Upper lobe of right lung (tissue), 1 donor: ENCODE measurements at regions not wholly inside any gene's neighbourhood (a gene's known extent, or its start where the extent isn't known, plus 50 kb on each side); places are given as distances from the start of the nearest gene placed in this dataset.

Source experiments
- ATAC-seq: fragments of 200-7000 bp; cut with Tn5 transposase; one replicate; pipeline ENCODE4 v1.9.1; 2020; ENCODE audit warnings: mild to moderate bottlenecking, moderate library complexity
- DNase-seq: peaks from one replicate; pipeline ENCODE4 v3.0.0-alpha.2; 2020
- H3K27ac ChIP-seq: fragments of 200-600 bp; one replicate; pipeline ENCODE4 v1.8.0; 2022
- H3K27me3 ChIP-seq: fragments of 200-600 bp; one replicate; pipeline ENCODE4 v1.8.0; 2022; ENCODE audit warnings: mild to moderate bottlenecking
- H3K36me3 ChIP-seq: fragments of 200-600 bp; one replicate; pipeline ENCODE4 v1.8.0; 2022
- H3K4me1 ChIP-seq: fragments of 200-600 bp; one replicate; pipeline ENCODE4 v1.8.0; 2022
- H3K4me3 ChIP-seq: fragments of 200-600 bp; one replicate; pipeline ENCODE4 v1.8.0; 2022; ENCODE audit warnings: mild to moderate bottlenecking
- H3K9me3 ChIP-seq: fragments of 200-600 bp; one replicate; pipeline ENCODE4 v1.8.0; 2022
- CTCF ChIP-seq: fragments of 200-600 bp; IDR thresholded peaks from one replicate; pipeline ENCODE4 v1.8.0; 2022; ENCODE audit warnings: antibody characterized with exemption
- intact Hi-C: fragments of 100-400 bp; cut with DNase I; formaldehyde crosslinking; loops from one replicate; pipeline ENCODE4 v1.11.0; 2022
- donor health status: DM: no; HTN: yes; CAD: no; lungs with severe emphysema.

- Histone ChIP-seq H3K4me1 (no peaks in the 10 kb centered on the region), H3K36me3 (no peaks in the 10 kb centered on the region), H3K4me3 (no peak overlapping the region), H3K27me3 (no peaks in the 10 kb centered on the region), H3K27ac (no peak overlapping the region), H3K9me3 (no peaks in the 10 kb centered on the region)
- no peak for ATAC-seq
- TF ChIP-seq CTCF: no peak
- intact Hi-C loops: no loop called here
- no peak for DNase-seq
Observed at GRCh38 chr6:145309842-145310535, 425.3 kb downstream of the EPM2A start.

- DNase-seq (no peak), ATAC-seq (no peak)
- no peak for TF ChIP-seq CTCF
- no peak overlapping the region for H3K4me3 ChIP-seq
- H3K36me3 ChIP-seq: no peaks in the 10 kb centered on the region
- H3K27ac ChIP-seq: no peak overlapping the region
- no peaks in the 10 kb centered on the region for H3K9me3 ChIP-seq
- H3K27me3 ChIP-seq: no peaks in the 10 kb centered on the region
- intact Hi-C loops: no loop called here
- no peaks in the 10 kb centered on the region for H3K4me1 ChIP-seq
Observed at GRCh38 chr6:145312481-145312880, 422.8 kb downstream of the EPM2A start.

- ATAC-seq: no peak
- Histone ChIP-seq H3K4me3 (no peak overlapping the region), H3K4me1 (no peaks in the 10 kb centered on the region), H3K9me3 (no peaks in the 10 kb centered on the region), H3K36me3 (no peaks in the 10 kb centered on the region), H3K27me3 (no peaks in the 10 kb centered on the region), H3K27ac (no peak overlapping the region)
- intact Hi-C loops: no loop called here
- TF ChIP-seq CTCF: no peak
- DNase-seq: no peak
Observed at GRCh38 chr6:145313041-145313855, 422.1 kb downstream of the EPM2A start.

GRCh38 chr6:145315982-145316600, 419.2 kb downstream of the EPM2A start:
- Histone ChIP-seq H3K4me3 (no peak overlapping the region), H3K27ac (no peak overlapping the region), H3K36me3 (no peaks in the 10 kb centered on the region), H3K9me3 (no peaks in the 10 kb centered on the region), H3K4me1 (no peaks in the 10 kb centered on the region), H3K27me3 (no peaks in the 10 kb centered on the region)
- no peak for ATAC-seq
- TF ChIP-seq CTCF: no peak
- no peak for DNase-seq
- intact Hi-C loops: no loop called here

- no peak for TF ChIP-seq CTCF
- no peaks in the 10 kb centered on the region for H3K27me3 ChIP-seq
- no peak overlapping the region for H3K4me3 ChIP-seq
- no peaks in the 10 kb centered on the region for H3K4me1 ChIP-seq
- H3K36me3 ChIP-seq: no peaks in the 10 kb centered on the region
- no peaks in the 10 kb centered on the region for H3K9me3 ChIP-seq
- ATAC-seq: no peak
- no peak for DNase-seq
- H3K27ac ChIP-seq: no peak overlapping the region
- intact Hi-C loops: no loop called here
Observed at GRCh38 chr6:145318952-145319351, 416.4 kb downstream of the EPM2A start.
